Upper lobe of left lung (tissue), 4 donors: ENCODE measurements at regions not wholly inside any gene's neighbourhood (a gene's known extent, or its start where the extent isn't known, plus 50 kb on each side); places are given as distances from the start of the nearest gene placed in this dataset.

Experiments used
- CTCF ChIP-seq, 6 experiments: fragments of 450-650 bp in 4 of 6; fragments of 200-600 bp in 2 of 6; sonication (generic) in 2 of 6; IDR thresholded peaks; one replicate each; pipeline ENCODE4 v1.5.1; 2016 to 2019; ENCODE audit warnings: antibody characterized with exemption in 6 of 6
- POLR2A ChIP-seq, 4 donors: fragments of 450-650 bp; IDR thresholded peaks; one replicate each; pipeline ENCODE4 v1.5.1; 2016 to 2017; ENCODE audit warnings: antibody characterized with exemption in 4 of 4, mild to moderate bottlenecking in 2 of 4
- POLR2AphosphoS5 ChIP-seq, 2 donors: sonication (generic); formaldehyde crosslinking; IDR thresholded peaks; one replicate each; pipeline ENCODE4 v1.5.1; 2017; ENCODE audit warnings: antibody characterized with exemption in 2 of 2

GRCh38 chr15:31822463-31822862, 207.9 kb upstream of the CHRNA7 start:
- TF ChIP-seq CTCF (IDR thresholded peaks at IDR 0.05) = no peak
- no peak for TF ChIP-seq POLR2A (IDR thresholded peaks at IDR 0.05)
- TF ChIP-seq POLR2AphosphoS5 (IDR thresholded peaks at IDR 0.05) = no peak
